Prostate gland (tissue), 2 donors: ENCODE measurements at regions not wholly inside any gene's neighbourhood (a gene's known extent, or its start where the extent isn't known, plus 50 kb on each side); places are given as distances from the start of the nearest gene placed in this dataset.

Experiments
- CTCF ChIP-seq, 4 experiments: fragments of 200-600 bp in 2 of 4; fragments of 450-650 bp in 2 of 4; sonication (generic) in 2 of 4; IDR thresholded peaks; 1 replicate in 3 of 4; 2 replicates in 1 of 4; pipeline ENCODE4 v1.5.1; 2016 to 2019; ENCODE audit warnings: antibody characterized with exemption in 4 of 4, mild to moderate bottlenecking in 2 of 4, moderate library complexity in 2 of 4
- POLR2A ChIP-seq: fragments of 450-650 bp; IDR thresholded peaks from one replicate; pipeline ENCODE4 v1.6.1; 2016; ENCODE audit warnings: antibody characterized with exemption, mild to moderate bottlenecking

- TF ChIP-seq POLR2A (no peak), CTCF (IDR thresholded peaks at IDR 0.05) (no peak)
Observed at GRCh38 chr21:28215214-28215954, 777.3 kb downstream of the LTN1 start.
